ENCODE measurements at regions not wholly inside any gene's neighbourhood (a gene's known extent, or its start where the extent isn't known, plus 50 kb on each side); places are given as distances from the start of the nearest gene placed in this dataset.

DNA sequence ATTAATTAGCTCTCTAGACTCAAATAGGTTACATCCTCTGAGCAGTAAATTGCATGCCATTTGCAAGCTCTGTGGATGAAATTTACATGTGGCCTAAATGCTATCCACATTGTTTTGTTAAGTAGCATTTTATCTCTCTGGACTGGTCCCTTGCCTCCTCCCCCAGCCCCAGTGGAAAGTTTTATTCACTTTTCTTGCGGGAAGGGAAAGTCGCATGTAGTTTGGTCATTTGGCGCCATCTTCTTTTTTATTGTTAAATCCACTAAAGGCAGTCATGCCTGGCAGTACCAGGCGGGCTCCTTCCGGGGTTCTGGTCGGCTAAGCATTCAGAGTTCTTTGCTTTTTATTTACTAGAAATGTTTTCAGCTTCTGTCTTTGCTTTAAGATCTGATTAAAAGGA is 188.7 kb downstream of the TM9SF2 start:
- Histone ChIP-seq H3K27ac (no peak overlapping the region), H3K4me3 (no peak overlapping the region), H3K4me1 (no peaks in the 10 kb centered on the region), H3K9me3 (no peaks in the 10 kb centered on the region), H3K36me3 (no peaks in the 10 kb centered on the region), H3K27me3 (no peaks in the 10 kb centered on the region)
- no peak for TF ChIP-seq POLR2A (IDR thresholded peaks at IDR 0.05)
- TF ChIP-seq, protein P1, sequence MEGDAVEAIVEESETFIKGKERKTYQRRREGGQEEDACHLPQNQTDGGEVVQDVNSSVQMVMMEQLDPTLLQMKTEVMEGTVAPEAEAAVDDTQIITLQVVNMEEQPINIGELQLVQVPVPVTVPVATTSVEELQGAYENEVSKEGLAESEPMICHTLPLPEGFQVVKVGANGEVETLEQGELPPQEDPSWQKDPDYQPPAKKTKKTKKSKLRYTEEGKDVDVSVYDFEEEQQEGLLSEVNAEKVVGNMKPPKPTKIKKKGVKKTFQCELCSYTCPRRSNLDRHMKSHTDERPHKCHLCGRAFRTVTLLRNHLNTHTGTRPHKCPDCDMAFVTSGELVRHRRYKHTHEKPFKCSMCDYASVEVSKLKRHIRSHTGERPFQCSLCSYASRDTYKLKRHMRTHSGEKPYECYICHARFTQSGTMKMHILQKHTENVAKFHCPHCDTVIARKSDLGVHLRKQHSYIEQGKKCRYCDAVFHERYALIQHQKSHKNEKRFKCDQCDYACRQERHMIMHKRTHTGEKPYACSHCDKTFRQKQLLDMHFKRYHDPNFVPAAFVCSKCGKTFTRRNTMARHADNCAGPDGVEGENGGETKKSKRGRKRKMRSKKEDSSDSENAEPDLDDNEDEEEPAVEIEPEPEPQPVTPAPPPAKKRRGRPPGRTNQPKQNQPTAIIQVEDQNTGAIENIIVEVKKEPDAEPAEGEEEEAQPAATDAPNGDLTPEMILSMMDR (IDR thresholded peaks at IDR 0.05) = no peak
- intact Hi-C loops (cut with DNase I; ENCODE audit: low total_unique reads) = no loop called here
- no peak for DNase-seq

DNA sequence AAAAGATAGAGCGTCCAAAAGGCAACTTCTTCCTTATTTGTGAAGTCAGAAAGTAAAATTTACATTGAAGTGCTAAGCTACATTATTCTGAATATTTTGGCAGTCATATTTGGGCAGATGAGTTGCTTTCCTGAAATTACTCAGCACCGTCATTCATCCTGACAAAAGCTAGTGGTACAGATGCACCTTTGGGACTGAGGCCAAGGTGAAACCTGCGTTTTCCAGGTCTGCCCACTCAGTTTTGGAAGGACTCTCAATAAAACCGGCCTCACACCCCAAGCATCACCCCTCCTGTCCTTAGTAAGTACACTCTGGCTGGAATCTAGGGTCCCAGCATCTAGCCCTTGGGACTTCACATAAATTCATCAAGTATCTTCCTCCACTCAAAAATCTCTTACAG is 187.5 kb downstream of the TM9SF2 start:
- Histone ChIP-seq H3K9me3 (no peaks in the 10 kb centered on the region), H3K4me1 (no peaks in the 10 kb centered on the region), H3K27ac (no peak overlapping the region), H3K36me3 (no peaks in the 10 kb centered on the region), H3K4me3 (no peak overlapping the region), H3K27me3 (no peaks in the 10 kb centered on the region)
- no peak for TF ChIP-seq POLR2A (IDR thresholded peaks at IDR 0.05)
- TF ChIP-seq, protein P1 (IDR thresholded peaks at IDR 0.05) = no peak
- intact Hi-C loops (cut with DNase I; ENCODE audit: low total_unique reads) = no loop called here
- no peak for DNase-seq

DNA sequence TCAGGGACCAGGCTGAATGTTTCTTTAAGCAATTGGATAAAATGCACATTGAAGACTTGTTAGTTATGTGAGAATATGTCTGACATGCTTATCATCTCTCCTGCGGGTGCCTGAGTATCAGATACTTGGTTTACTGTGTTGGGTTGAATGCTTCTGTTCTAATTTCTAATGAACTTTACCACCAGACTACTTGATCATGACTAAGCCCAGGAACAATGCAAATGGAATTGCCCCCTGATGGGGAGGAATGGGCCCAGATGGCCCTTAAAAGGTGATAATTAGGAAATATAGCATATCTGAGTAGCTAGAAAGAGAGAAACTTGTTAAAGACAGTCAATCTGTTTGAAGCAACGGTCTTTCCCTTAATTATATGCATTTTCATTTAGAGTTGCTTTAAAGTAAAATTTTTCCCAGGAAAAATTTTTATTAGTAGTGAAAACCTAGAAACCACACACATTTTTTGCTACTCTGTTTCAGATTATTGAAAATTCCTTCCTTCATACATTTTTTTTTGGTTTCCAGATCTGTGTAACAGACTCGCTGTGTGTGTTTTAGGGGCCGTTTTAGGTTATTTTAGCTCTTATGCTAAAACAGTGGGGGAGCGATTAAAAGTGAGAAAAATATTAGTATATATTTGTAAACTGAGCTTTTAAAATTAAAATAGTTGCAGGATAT is 186.6 kb downstream of the TM9SF2 start:
- H3K27me3 ChIP-seq = no peaks in the 10 kb centered on the region
- no peak overlapping the region for H3K27ac ChIP-seq
- H3K36me3 ChIP-seq = no peaks in the 10 kb centered on the region
- no peak for DNase-seq
- no peak for TF ChIP-seq POLR2A (IDR thresholded peaks at IDR 0.05)
- TF ChIP-seq, protein P1 (IDR thresholded peaks at IDR 0.05) = no peak
- intact Hi-C loops (cut with DNase I; ENCODE audit: low total_unique reads) = no loop called here
- no peaks in the 10 kb centered on the region for H3K9me3 ChIP-seq
- H3K4me1 ChIP-seq = no peaks in the 10 kb centered on the region
- H3K4me3 ChIP-seq = no peak overlapping the region

DNA sequence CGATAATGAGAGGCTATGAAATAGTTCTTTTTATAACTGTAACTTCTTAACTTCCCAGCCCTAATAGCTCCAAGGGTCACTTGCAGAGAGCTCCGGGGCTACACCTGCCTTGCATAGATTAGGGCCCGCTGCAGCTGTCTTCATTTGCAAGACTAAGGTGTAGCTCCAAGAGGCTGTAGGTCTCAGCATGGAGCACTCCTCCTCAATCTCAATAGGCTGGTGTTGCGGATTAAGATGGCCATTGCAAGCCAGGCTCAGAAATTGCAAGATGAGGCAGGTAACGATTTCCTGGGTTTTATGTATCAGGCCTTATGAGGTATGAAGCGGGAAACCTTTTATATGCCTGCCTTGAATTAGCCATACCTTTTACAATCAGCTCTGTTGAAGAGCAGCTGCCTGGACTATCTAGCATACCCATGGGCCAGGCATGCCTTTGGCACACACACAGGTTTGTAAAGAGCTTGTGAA is 185.7 kb downstream of the TM9SF2 start:
- no peaks in the 10 kb centered on the region for H3K9me3 ChIP-seq
- TF ChIP-seq, protein P1 (IDR thresholded peaks at IDR 0.05) = no peak
- no peak for TF ChIP-seq POLR2A (IDR thresholded peaks at IDR 0.05)
- no peak overlapping the region for H3K27ac ChIP-seq
- no peaks in the 10 kb centered on the region for H3K27me3 ChIP-seq
- no peak overlapping the region for H3K4me3 ChIP-seq
- intact Hi-C loops (cut with DNase I; ENCODE audit: low total_unique reads) = no loop called here
- H3K36me3 ChIP-seq = no peaks in the 10 kb centered on the region
- DNase-seq = no peak
- H3K4me1 ChIP-seq = no peaks in the 10 kb centered on the region

DNA sequence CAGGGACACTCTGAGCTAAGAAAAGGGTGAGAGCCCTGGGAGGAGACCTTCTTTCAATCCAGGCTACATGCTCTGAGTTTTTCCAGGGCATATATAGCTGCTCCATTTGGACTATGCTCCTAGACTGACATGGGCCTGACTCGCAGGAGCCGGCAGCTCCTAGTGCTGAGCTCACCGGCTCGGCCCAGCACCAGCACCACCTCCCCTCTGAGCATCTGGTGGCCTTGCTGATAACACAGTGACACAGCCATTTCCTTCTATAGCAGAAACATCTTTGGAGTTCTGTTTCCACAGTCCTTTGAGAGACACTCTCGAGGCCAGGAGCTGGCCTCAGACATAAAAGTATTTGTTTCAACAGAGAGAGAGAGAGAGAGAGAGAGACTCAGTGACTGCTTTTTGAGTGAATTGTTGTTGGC is 184.9 kb downstream of the TM9SF2 start:
- Histone ChIP-seq H3K4me1 (no peaks in the 10 kb centered on the region), H3K4me3 (no peak overlapping the region), H3K36me3 (no peaks in the 10 kb centered on the region), H3K9me3 (no peaks in the 10 kb centered on the region), H3K27me3 (no peaks in the 10 kb centered on the region), H3K27ac (no peak overlapping the region)
- no peak for DNase-seq
- intact Hi-C loops (cut with DNase I; ENCODE audit: low total_unique reads) = no loop called here
- no peak for TF ChIP-seq POLR2A (IDR thresholded peaks at IDR 0.05)
- TF ChIP-seq, protein P1 (IDR thresholded peaks at IDR 0.05) = no peak

Data from uterus (tissue), 3 donors.